ENCODE measurements at regions not wholly inside any gene's neighbourhood (a gene's known extent, or its start where the extent isn't known, plus 50 kb on each side); places are given as distances from the start of the nearest gene placed in this dataset.

- Histone ChIP-seq H3K4me3 (replicated peaks in 1 of 3; ENCODE audit: insufficient read depth in 1 of 3, low read depth in 2 of 3, low read length in 3 of 3) (no peak overlapping the region), H3K4me1 (ENCODE audit: insufficient read depth, low read length) (no peaks in the 10 kb centered on the region), H3K36me3 (replicated peaks in 1 of 2; ENCODE audit: control insufficient read depth in 1 of 2, insufficient read depth in 2 of 2, low read length in 2 of 2) (no peaks in the 10 kb centered on the region), H3K4me2 (ENCODE audit: low read depth, low read length) (no peak overlapping the region), H3K27ac (ENCODE audit: extremely low read length, insufficient read depth, low read length) (no peak overlapping the region), H3K9me3 (ENCODE audit: low read length) (no peaks in the 10 kb centered on the region), H3K9ac (ENCODE audit: insufficient read depth, low read depth, low read length) (no peak overlapping the region), H4K20me1 (ENCODE audit: insufficient read depth, low read length) (no peaks in the 10 kb centered on the region), H3K79me2 (ENCODE audit: insufficient read depth, low read length) (no peaks in the 10 kb centered on the region), H2AFZ (ENCODE audit: low read length) (no peak overlapping the region), H3K27me3 (ENCODE audit: control insufficient read depth in 1 of 2, insufficient read depth in 2 of 2, low read length in 2 of 2) (no peaks in the 10 kb centered on the region)
- intact Hi-C loops (cut with micrococcal nuclease; ENCODE audit: unreplicated experiment) = no loop called here
- CTCF ChIA-PET (ENCODE audit: low intra/inter-chr PET ratio, low total read pairs) = no interaction called here
- POLR2A ChIA-PET = no interaction called here
- no peak for ATAC-seq
- in situ Hi-C loops (cut with HindIII; ENCODE audit: extremely low pct_ligation_motif_present, low pct_unique_long_range_greater_than_20kb) = no loop called here
- FAIRE-seq = no peak
- no peak for DNase-seq (ENCODE audit: low spot score)
- no peak for TF ChIP-seq JUNB (CRISPR knock-in tag; IDR thresholded peaks at IDR 0.05; ENCODE audit: borderline replicate concordance)
- no peak for TF ChIP-seq TP53 (CRISPR knock-in tag; conservative IDR thresholded peaks at IDR 0.05)
- TF ChIP-seq THAP8 (CRISPR knock-in tag; IDR thresholded peaks at IDR 0.05; ENCODE audit: borderline replicate concordance) = no peak
- no peak for TF ChIP-seq TFDP2 (CRISPR knock-in tag; IDR thresholded peaks at IDR 0.05)
- no peak for TF ChIP-seq MYC (CRISPR knock-in tag; IDR thresholded peaks at IDR 0.05; ENCODE audit: borderline replicate concordance)
- no TSS peak for BruUV-seq (replicated peaks)
Measured at GRCh38 chr12:88251798-88252197, 109.7 kb downstream of the TMTC3 start.

GRCh38 chr12:88253371-88253978 lies 111.4 kb downstream of the TMTC3 start:
- FAIRE-seq = no peak
- BruUV-seq (replicated peaks) = no TSS peak
- CTCF ChIA-PET (ENCODE audit: low intra/inter-chr PET ratio, low total read pairs) = no interaction called here
- DNase-seq (ENCODE audit: low spot score) = no peak
- Histone ChIP-seq H3K79me2 (ENCODE audit: insufficient read depth, low read length) (no peaks in the 10 kb centered on the region), H3K27ac (ENCODE audit: extremely low read length, insufficient read depth, low read length) (no peak overlapping the region), H3K27me3 (ENCODE audit: control insufficient read depth in 1 of 2, insufficient read depth in 2 of 2, low read length in 2 of 2) (no peaks in the 10 kb centered on the region), H3K4me1 (ENCODE audit: insufficient read depth, low read length) (no peaks in the 10 kb centered on the region), H3K36me3 (replicated peaks in 1 of 2; ENCODE audit: control insufficient read depth in 1 of 2, insufficient read depth in 2 of 2, low read length in 2 of 2) (no peaks in the 10 kb centered on the region), H4K20me1 (ENCODE audit: insufficient read depth, low read length) (no peaks in the 10 kb centered on the region), H3K9ac (ENCODE audit: insufficient read depth, low read depth, low read length) (no peak overlapping the region), H3K9me3 (ENCODE audit: low read length) (no peaks in the 10 kb centered on the region), H2AFZ (ENCODE audit: low read length) (no peak overlapping the region), H3K4me3 (replicated peaks in 1 of 3; ENCODE audit: insufficient read depth in 1 of 3, low read depth in 2 of 3, low read length in 3 of 3) (no peak overlapping the region), H3K4me2 (ENCODE audit: low read depth, low read length) (no peak overlapping the region)
- in situ Hi-C loops (cut with HindIII; ENCODE audit: extremely low pct_ligation_motif_present, low pct_unique_long_range_greater_than_20kb) (no loop called here), intact Hi-C loops (cut with micrococcal nuclease; ENCODE audit: unreplicated experiment) (no loop called here)
- no peak for ATAC-seq
- POLR2A ChIA-PET = no interaction called here
- TF ChIP-seq, protein P1, sequence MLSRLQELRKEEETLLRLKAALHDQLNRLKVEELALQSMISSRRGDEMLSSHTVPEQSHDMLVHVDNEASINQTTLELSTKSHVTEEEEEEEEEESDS (CRISPR knock-in tag; IDR thresholded peaks at IDR 0.05; ENCODE audit: borderline replicate concordance) = no peak
- TF ChIP-seq, protein P2, sequence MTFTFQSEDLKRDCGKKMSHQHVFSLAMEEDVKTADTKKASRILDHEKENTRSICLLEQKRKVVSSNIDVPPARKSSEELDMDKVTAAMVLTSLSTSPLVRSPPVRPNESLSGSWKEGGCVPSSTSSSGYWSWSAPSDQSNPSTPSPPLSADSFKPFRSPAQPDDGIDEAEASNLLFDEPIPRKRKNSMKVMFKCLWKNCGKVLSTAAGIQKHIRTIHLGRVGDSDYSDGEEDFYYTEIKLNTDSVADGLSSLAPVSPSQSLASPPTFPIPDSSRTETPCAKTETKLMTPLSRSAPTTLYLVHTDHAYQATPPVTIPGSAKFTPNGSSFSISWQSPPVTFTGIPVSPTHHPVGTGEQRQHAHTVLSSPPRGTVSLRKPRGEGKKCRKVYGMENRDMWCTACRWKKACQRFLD (CRISPR knock-in tag; IDR thresholded peaks at IDR 0.05; ENCODE audit: borderline replicate concordance) = no peak
- no peak for TF ChIP-seq ZNF543 (CRISPR knock-in tag; IDR thresholded peaks at IDR 0.05)
- TF ChIP-seq ISL2 (CRISPR knock-in tag; IDR thresholded peaks at IDR 0.05) = no peak
- TF ChIP-seq ARHGAP35 (CRISPR knock-in tag; IDR thresholded peaks at IDR 0.05; ENCODE audit: borderline replicate concordance) = no peak
- TF ChIP-seq THAP8 (CRISPR knock-in tag; IDR thresholded peaks at IDR 0.05; ENCODE audit: borderline replicate concordance) = no peak
- no peak for TF ChIP-seq CSRNP2 (CRISPR knock-in tag; conservative IDR thresholded peaks at IDR 0.05; ENCODE audit: low read depth)
- TF ChIP-seq ZNF12 (CRISPR knock-in tag; IDR thresholded peaks at IDR 0.05) = no peak
- TF ChIP-seq PAX8 (CRISPR knock-in tag; IDR thresholded peaks at IDR 0.05; ENCODE audit: borderline replicate concordance) = no peak
